Activated naive CD4-positive, alpha-beta T cell treated with anti-CD3 and anti-CD28 coated beads, Interleukin-2, amount 50 U/mL, for 24 hours (primary cell): ENCODE measurements at regions not wholly inside any gene's neighbourhood (a gene's known extent, or its start where the extent isn't known, plus 50 kb on each side); places are given as distances from the start of the nearest gene placed in this dataset.

Experiments used
- H3K27ac Mint-ChIP-seq: one replicate; pipeline ENCODE4 v1.8.0; 2021; ENCODE audit warnings: mild to moderate bottlenecking, mixed read lengths
- H3K27me3 Mint-ChIP-seq: one replicate; pipeline ENCODE4 v1.8.0; 2021; ENCODE audit warnings: mixed read lengths
- H3K36me3 Mint-ChIP-seq: one replicate; pipeline ENCODE4 v1.8.0; 2021; ENCODE audit warnings: mixed read lengths
- H3K4me1 Mint-ChIP-seq: one replicate; pipeline ENCODE4 v1.8.0; 2021; ENCODE audit warnings: mixed read lengths
- H3K4me3 Mint-ChIP-seq: one replicate; pipeline ENCODE4 v1.8.0; 2021; ENCODE audit warnings: mild to moderate bottlenecking, mixed read lengths
- H3K9me3 Mint-ChIP-seq: one replicate; pipeline ENCODE4 v1.8.0; 2021; ENCODE audit warnings: mixed read lengths

DNA sequence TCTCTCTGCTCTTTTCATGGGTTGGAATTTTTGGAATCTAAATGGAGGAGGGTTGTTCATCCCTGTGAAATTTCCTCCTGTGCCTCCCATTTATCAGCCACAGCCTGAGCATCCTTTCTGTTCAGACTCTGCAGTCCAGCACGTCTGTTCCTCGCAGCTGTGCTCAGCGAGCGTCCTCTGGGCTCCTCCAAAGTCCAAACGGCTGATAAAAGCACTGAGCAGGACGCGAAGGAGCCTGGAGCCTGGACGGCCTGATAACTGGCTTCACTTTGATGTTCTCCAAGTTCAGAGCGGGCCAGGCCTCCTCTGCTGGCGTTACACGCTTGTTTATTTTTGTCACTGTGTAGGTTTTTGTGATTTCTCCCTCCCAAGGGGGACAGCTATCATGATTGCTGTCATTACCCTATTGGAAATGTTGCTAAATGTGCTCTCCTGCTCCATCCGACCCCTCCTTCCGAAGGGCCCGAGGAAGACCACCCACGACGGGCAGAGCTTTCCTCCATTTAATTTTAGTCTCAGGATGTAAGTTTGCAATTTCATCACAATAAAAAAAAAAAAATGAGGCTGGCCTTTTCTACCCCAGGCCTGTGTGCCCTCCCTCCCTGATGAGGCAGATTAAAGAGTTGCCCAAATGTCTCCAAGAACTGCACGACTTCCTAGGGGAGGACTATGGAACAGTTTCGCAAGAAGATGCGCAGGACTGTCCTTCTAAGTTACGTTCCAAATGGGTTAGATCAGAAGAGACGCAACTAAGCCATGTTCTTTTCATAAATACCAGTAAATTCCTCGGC lies 290.5 kb upstream of the FOXF1 start:
- H3K36me3 Mint-ChIP-seq, result no peaks in the 10 kb centered on the region
- H3K4me3 Mint-ChIP-seq, result no peak overlapping the region
- no peaks in the 10 kb centered on the region for H3K9me3 Mint-ChIP-seq
- no peak overlapping the region for H3K27ac Mint-ChIP-seq
- H3K4me1 Mint-ChIP-seq, result no peaks in the 10 kb centered on the region
- peaks cover 8% of the 10 kb centered on the region for H3K27me3 Mint-ChIP-seq

DNA sequence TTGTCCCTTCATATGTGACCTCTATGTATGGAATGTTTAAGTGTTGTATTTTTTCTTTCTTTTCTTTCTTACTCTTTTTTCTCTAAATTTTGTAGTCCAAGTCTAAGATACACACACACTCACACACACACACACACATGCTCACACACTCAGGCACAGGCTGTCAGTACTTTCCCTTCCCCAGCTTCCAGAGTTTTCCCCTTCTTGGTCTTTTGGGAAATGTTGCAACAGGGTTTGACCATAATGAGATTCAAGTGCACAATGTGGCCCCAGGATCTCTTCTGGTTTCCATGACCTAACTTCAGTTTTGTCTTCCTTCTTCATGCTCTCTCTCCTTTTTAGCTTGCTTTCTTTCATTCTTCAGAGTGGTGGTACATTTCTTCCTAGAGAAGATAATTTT lies 289.8 kb upstream of the FOXF1 start:
- H3K36me3 Mint-ChIP-seq, result no peaks in the 10 kb centered on the region
- no peak overlapping the region for H3K4me3 Mint-ChIP-seq
- H3K4me1 Mint-ChIP-seq, result no peaks in the 10 kb centered on the region
- H3K27ac Mint-ChIP-seq, result no peak overlapping the region
- no peaks in the 10 kb centered on the region for H3K9me3 Mint-ChIP-seq
- H3K27me3 Mint-ChIP-seq, result peaks cover 8% of the 10 kb centered on the region

DNA sequence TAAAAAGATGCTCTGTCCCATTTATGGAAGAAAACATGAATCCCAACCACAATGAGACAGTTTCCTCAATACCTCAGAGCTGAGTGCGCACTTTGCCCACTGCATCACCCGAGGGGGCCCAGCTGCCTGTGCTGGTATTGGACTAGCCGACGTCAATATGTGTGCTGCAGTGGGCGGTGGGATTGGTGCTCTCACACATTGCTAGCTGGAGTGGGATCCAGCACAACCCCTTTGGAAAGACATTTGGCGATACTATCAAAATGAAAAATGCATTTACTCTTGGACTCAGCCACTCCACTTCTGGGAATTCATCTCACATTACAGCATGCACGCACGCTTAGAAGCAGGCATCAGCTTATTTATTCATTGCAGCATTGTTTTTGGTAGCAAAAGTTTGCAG lies 289.2 kb upstream of the FOXF1 start:
- peaks cover 7% of the 10 kb centered on the region for H3K27me3 Mint-ChIP-seq
- H3K4me1 Mint-ChIP-seq, result no peaks in the 10 kb centered on the region
- no peaks in the 10 kb centered on the region for H3K9me3 Mint-ChIP-seq
- H3K27ac Mint-ChIP-seq, result no peak overlapping the region
- no peak overlapping the region for H3K4me3 Mint-ChIP-seq
- H3K36me3 Mint-ChIP-seq, result no peaks in the 10 kb centered on the region

DNA sequence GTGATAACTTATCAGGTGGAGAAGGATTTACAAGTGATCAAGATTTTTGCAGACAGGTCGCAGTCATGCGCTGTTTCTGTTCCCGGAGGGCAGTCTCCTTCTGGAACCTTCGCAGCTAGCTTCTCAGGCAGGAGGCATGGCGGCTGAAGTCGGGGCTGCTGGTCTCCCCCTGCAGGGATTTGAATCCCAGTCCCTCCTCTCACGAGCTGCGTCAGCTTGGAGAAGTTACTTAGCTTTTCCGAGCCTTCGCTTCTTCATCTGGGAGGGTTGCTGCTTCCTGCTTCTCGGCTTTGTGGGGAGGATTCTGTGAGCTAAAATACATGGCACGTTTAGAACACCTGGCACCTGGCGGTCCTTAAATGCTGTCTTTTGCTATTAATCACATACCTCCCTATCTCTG lies 287.8 kb upstream of the FOXF1 start:
- Mint-ChIP-seq H3K4me3 (no peak overlapping the region), H3K36me3 (no peaks in the 10 kb centered on the region), H3K4me1 (no peaks in the 10 kb centered on the region), H3K9me3 (no peaks in the 10 kb centered on the region), H3K27me3 (peaks cover 9% of the 10 kb centered on the region), H3K27ac (no peak overlapping the region)

DNA sequence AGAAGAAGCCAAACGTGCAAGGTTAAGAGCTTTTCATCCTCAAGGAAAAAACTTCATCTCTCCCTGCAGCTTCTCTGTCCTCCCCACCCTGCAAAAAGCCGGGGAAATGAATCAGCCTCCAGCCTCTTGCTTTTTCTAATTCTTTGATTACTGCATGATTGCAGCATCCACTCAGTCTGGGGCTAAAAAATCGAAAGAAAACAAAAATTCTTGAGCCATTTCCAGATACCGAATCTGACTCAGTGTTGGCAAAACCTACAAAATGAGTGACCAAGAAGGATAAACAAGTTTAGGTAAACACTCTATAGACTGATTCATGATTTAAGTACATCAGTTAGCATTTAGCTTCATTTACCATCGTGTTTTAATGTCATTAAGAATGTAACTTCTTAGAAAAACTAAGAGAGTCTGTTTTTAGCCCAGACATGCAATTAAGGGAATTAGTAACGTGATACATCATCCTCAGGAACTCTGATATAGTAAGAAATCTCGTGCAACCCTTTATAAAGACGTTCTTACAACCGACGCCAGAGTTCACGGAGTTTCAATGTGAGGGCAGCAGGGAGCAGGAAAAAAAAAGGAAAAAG lies 287.3 kb upstream of the FOXF1 start:
- H3K4me1 Mint-ChIP-seq, result no peaks in the 10 kb centered on the region
- H3K27me3 Mint-ChIP-seq, result peaks cover 12% of the 10 kb centered on the region
- no peak overlapping the region for H3K4me3 Mint-ChIP-seq
- H3K9me3 Mint-ChIP-seq, result no peaks in the 10 kb centered on the region
- H3K36me3 Mint-ChIP-seq, result no peaks in the 10 kb centered on the region
- H3K27ac Mint-ChIP-seq, result no peak overlapping the region

DNA sequence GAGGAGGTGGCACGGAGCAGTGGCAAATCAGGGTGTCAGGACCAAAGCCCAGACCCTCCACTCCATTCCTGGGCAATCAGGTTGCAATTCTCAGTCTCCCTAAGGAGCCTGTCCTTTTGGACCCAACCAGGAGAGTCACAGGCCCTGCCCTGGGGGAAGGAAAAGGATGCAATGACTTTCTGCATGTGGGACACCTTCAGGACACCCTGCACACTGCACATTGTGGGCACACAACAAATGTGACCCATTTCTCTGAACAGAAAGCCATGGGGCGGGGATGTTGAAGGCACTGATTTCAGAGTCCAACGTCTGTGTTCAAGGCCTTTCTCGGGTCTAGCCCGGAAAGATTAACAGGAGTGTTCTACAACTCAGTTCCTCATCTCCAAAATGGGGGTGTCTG lies 286.2 kb upstream of the FOXF1 start:
- Mint-ChIP-seq H3K4me3 (no peak overlapping the region), H3K4me1 (no peaks in the 10 kb centered on the region), H3K36me3 (no peaks in the 10 kb centered on the region), H3K27me3 (peaks cover 12% of the 10 kb centered on the region), H3K9me3 (no peaks in the 10 kb centered on the region), H3K27ac (no peak overlapping the region)

DNA sequence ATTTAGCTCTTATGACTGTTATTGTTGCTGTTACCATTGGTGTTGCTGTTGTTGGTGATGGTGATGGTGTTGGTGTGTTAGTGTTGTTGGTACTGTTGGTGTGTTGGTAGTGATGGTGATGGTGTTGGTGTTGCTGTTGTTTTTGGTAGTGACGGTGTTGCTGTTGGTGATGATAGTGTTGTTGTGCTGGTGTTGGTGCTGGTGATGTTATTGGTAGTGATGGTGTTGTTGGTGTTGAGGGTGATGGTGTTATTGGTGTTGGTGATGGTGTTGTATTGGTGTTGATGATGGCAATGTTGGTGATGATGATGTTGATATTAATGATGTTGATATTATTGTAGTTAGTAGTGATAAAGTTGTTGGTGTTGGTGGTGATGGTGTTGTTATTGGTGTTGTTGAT lies 285.7 kb upstream of the FOXF1 start:
- H3K9me3 Mint-ChIP-seq, result no peaks in the 10 kb centered on the region
- no peaks in the 10 kb centered on the region for H3K4me1 Mint-ChIP-seq
- H3K4me3 Mint-ChIP-seq, result no peak overlapping the region
- H3K36me3 Mint-ChIP-seq, result no peaks in the 10 kb centered on the region
- peaks cover 12% of the 10 kb centered on the region for H3K27me3 Mint-ChIP-seq
- H3K27ac Mint-ChIP-seq, result no peak overlapping the region

DNA sequence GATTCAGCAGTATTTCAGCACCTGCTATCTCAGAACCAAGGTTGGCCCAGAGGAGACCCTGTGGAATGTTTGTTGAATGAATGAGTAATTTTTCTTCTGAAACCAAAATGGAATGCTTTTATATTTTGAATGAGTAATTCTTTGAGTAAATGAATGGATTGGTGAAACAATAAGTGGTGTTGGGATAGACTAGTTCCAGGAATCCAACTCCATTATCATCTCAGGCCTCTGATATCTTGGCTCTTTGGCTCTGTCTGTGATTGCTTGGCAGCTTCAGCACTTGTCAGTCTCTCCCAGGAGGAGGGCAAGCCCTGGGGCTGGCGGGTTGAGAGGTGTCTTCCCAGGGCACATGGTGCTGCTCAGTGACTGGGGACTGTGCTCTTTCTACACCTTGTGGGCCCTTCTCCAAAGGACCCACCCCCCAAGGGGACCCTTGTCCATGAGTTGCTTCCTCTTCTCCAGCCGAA lies 284.4 kb upstream of the FOXF1 start:
- no peaks in the 10 kb centered on the region for H3K4me1 Mint-ChIP-seq
- no peak overlapping the region for H3K27ac Mint-ChIP-seq
- H3K36me3 Mint-ChIP-seq, result no peaks in the 10 kb centered on the region
- H3K27me3 Mint-ChIP-seq, result peaks cover 11% of the 10 kb centered on the region
- H3K9me3 Mint-ChIP-seq, result no peaks in the 10 kb centered on the region
- H3K4me3 Mint-ChIP-seq, result no peak overlapping the region

DNA sequence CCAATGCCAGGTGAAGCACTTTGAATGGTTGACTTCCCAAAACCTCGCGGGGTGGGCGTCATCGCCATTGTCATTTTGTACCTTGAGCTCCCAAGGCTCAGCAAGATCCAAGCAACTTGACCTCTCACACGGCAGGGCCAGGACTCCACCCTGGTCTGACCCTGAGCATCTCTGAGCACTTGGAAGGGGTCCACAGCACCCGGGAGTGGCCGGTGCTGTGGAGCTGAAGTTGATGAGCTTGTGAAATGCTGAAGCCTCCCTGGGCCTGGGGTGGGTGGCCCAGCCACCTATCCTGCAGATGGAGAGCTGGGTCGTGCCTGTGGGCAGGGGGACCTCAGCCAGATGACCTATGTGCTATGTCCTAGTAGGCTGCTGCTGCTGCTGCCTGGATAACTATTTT lies 283.3 kb upstream of the FOXF1 start:
- Mint-ChIP-seq H3K36me3 (no peaks in the 10 kb centered on the region), H3K4me1 (no peaks in the 10 kb centered on the region), H3K9me3 (no peaks in the 10 kb centered on the region), H3K4me3 (no peak overlapping the region), H3K27me3 (peaks cover 11% of the 10 kb centered on the region), H3K27ac (no peak overlapping the region)

DNA sequence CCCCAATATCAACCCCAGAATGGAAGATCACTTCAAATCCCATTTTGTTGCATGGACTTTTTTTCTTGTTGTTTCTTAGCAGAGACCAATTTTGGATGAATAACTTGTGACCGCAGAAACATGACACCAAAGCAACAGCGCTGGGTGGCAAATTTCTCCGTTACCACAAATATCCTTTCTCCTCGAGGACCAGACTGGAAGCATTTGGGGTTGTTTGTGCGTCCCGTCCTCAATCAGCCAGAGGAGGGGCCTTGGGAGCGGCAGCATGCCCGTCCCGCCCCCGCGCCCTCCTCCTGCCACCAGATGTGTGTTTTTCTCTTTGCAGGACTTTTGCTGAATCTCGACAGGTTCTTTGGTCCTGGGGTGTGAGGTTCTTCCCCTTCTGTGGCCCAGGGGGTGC lies 282.5 kb upstream of the FOXF1 start:
- H3K27me3 Mint-ChIP-seq, result peaks cover 10% of the 10 kb centered on the region

DNA sequence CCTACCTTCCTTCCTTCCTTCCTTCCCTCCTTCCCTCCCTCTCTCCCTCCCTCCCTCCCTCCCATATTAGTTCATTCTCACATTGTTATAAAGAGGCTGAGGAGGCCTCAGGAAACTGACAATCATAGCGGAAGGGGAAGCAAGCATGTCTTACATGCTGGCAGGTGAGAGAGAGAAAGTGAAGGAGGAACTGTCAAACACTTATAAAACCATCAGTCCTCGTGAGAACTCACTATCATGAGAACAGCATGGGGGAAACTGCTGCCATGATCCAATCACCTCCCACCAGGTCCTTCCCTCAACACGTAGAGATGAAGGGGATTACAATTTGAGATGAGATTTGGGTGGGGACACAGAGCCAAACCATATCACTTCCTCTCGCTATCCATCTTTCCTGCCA lies 281.6 kb upstream of the FOXF1 start:
- Mint-ChIP-seq H3K4me3 (no peak overlapping the region), H3K4me1 (no peaks in the 10 kb centered on the region), H3K36me3 (no peaks in the 10 kb centered on the region), H3K27me3 (peaks cover 11% of the 10 kb centered on the region), H3K9me3 (no peaks in the 10 kb centered on the region), H3K27ac (no peak overlapping the region)

More for the DNA sequence above, 282.5 kb upstream of the FOXF1 start:
- Mint-ChIP-seq H3K4me1 (no peaks in the 10 kb centered on the region), H3K9me3 (no peaks in the 10 kb centered on the region), H3K36me3 (no peaks in the 10 kb centered on the region), H3K4me3 (no peak overlapping the region), H3K27ac (no peak overlapping the region)

DNA sequence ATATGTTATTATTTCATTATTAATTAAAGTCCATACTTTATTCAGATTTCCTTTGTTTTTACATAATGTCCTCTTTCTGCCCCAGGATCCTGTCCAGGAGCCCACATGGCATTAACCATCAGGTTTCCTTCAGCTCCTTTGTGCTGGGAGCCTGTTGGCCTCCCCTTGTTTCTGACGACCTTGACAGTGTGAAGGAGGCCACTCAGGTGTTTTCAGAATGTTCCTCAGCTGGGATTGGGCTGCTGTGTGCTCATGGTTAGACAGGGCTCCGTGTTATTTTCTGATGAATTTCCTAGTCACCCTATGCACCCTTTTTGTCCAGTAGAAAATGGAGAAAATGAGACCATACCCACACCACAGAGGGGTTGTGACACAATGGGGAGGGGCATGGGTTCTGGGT lies 281.0 kb upstream of the FOXF1 start:
- Mint-ChIP-seq H3K9me3 (no peaks in the 10 kb centered on the region), H3K27ac (no peak overlapping the region), H3K4me1 (no peaks in the 10 kb centered on the region), H3K36me3 (no peaks in the 10 kb centered on the region), H3K4me3 (no peak overlapping the region), H3K27me3 (peaks cover 11% of the 10 kb centered on the region)

DNA sequence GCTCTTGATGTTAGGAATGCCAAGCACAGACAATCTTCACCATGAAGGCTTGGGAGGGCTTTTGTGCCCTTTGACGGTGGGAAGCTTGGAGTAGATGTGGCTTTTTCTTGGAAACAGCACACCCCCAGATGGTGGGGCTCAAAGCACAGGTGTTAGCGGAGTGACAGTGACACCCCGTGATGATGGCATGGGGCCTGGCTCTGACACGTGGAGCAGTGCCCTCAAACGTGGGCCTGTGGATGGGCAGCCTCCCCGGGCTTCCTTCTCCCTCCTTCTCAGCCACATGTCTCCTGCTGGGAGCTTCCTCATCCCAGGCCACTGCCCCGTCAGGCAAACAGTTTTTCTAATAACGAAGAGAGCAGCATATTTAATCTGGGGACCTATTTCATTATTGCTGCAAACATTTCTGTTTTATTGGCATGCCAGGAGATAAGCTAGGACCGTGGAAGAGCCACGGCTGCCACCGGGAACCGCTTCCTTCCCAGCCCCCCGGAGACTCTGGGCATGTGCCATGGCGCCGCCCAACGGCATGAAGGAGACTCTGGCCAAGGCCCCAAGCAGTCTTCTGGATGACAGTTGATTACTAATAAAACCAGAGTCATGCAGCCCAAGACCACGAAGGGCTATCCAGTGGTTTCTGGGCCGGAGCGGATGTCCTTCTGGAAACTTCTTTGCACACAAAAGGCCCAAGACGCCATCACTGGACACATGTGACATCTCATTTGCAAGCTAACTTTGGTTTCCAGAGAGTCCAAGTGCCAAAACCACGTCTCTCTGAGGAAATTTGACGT lies 280.3 kb upstream of the FOXF1 start:
- no peaks in the 10 kb centered on the region for H3K36me3 Mint-ChIP-seq
- peaks cover 11% of the 10 kb centered on the region for H3K27me3 Mint-ChIP-seq
- no peaks in the 10 kb centered on the region for H3K9me3 Mint-ChIP-seq
- no peak overlapping the region for H3K27ac Mint-ChIP-seq
- H3K4me1 Mint-ChIP-seq, result no peaks in the 10 kb centered on the region
- H3K4me3 Mint-ChIP-seq, result no peak overlapping the region

DNA sequence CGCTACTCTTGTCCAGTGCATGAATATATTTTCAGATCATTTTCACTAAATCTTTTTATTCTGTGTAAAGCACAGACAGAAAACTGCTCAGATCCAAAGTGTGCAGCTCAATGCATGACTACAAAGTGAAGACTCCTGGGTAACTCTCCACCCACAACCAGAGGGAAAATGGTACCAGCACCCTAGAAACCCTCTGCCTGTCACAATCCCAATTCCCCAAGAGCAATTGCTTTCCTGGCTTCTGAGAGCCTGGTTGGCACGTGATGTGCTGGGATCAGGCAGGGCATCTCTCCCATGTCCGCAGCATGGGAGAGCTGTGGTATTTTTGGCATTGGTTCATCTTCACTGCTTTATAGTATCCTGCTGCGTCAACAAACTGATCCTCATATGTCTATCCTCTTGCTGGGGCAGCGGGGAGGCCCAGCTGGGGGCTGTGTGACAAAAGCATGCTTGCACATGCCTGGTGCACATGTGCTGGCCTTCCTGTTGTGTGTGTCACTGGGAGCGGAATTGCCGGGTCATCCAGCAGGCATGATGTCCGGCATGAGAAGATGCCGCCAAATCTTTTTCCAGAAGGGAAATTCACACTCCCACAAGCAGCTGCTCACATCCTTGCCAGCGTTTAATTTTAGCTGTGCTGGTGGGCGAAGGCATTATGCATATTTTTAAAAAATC lies 278.9 kb upstream of the FOXF1 start:
- no peak overlapping the region for H3K27ac Mint-ChIP-seq
- no peaks in the 10 kb centered on the region for H3K9me3 Mint-ChIP-seq
- H3K4me3 Mint-ChIP-seq, result no peak overlapping the region
- no peaks in the 10 kb centered on the region for H3K36me3 Mint-ChIP-seq
- H3K4me1 Mint-ChIP-seq, result no peaks in the 10 kb centered on the region
- peaks cover 11% of the 10 kb centered on the region for H3K27me3 Mint-ChIP-seq

DNA sequence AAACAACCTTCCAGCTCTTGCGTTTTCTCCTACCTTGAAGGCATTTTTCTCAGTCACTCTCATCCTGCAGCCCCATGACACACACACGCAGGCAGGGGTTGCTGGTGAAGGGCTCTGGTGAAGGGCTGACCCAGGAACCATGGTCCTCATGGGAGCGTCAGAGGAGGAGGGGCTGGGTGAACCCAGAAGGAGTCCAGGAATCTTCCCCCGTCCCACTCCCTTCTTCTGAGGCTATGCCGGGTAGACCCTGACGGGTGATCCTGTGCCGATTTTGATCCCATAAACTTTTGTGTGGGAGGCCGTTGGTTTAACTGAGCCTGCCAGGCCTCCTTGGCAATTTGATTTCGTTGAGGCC lies 278.4 kb upstream of the FOXF1 start:
- Mint-ChIP-seq H3K4me1 (no peaks in the 10 kb centered on the region), H3K27ac (no peak overlapping the region), H3K27me3 (peaks cover 11% of the 10 kb centered on the region), H3K9me3 (no peaks in the 10 kb centered on the region), H3K36me3 (no peaks in the 10 kb centered on the region), H3K4me3 (no peak overlapping the region)

DNA sequence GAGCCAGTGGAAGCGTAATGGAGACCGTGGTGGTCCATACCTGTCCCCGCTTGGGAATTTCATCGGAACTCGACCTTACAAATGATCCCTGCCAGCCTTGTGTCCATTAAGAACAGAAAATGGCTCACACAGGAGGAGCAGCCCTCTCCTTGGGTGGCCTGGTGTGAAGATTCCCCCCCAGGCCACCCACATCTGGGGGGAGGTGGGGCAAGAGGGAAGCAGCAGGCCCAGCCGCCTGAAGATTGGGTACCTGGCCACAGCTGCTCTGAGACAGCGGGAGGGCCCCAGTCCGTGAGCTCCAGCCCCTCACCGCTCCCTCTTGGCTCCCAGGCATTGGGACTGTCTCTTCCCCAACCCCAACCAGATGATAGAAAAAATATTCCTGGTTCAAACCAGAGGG lies 277.8 kb upstream of the FOXF1 start:
- no peaks in the 10 kb centered on the region for H3K9me3 Mint-ChIP-seq
- peaks cover 10% of the 10 kb centered on the region for H3K27me3 Mint-ChIP-seq

More for the DNA sequence above, 277.8 kb upstream of the FOXF1 start:
- Mint-ChIP-seq H3K4me3 (no peak overlapping the region), H3K36me3 (no peaks in the 10 kb centered on the region), H3K4me1 (no peaks in the 10 kb centered on the region), H3K27ac (no peak overlapping the region)
